ENCODE measurements at regions not wholly inside any gene's neighbourhood (a gene's known extent, or its start where the extent isn't known, plus 50 kb on each side); places are given as distances from the start of the nearest gene placed in this dataset.
"Not testable (repeated sequence)": the region's sequence is repeated elsewhere in the genome, so short reads cannot be mapped to it uniquely, and the experiment has no call there.

GRCh38 chr11:38543311-38543710, 1945.3 kb upstream of the RAG2 start:
- DNase-seq, result no peak

GRCh38 chr11:38538866-38539680, 1941.0 kb upstream of the RAG2 start:
- no peak for DNase-seq

GRCh38 chr11:38530226-38530625, 1932.2 kb upstream of the RAG2 start:
- no peak for DNase-seq

GRCh38 chr11:38524945-38525344, 1926.9 kb upstream of the RAG2 start:
- no peak for DNase-seq

- no peak for DNase-seq
Measured at GRCh38 chr11:38517991-38518390, 1920.0 kb upstream of the RAG2 start.

GRCh38 chr11:38512830-38513229, 1914.8 kb upstream of the RAG2 start:
- DNase-seq, result not testable (repeated sequence)

- DNase-seq, result no peak
Measured at GRCh38 chr11:38510041-38510440, 1912.0 kb upstream of the RAG2 start.

- DNase-seq, result no peak
Measured at GRCh38 chr11:38503876-38504275, 1905.8 kb upstream of the RAG2 start.

- no peak for DNase-seq
Measured at GRCh38 chr11:38498721-38499120, 1900.7 kb upstream of the RAG2 start.

GRCh38 chr11:38491986-38492385, 1894.0 kb upstream of the RAG2 start:
- no peak for DNase-seq

GRCh38 chr11:38481391-38481790, 1883.4 kb upstream of the RAG2 start:
- no peak for DNase-seq

- DNase-seq, result no peak
Measured at GRCh38 chr11:38476808-38477575, 1879.0 kb upstream of the RAG2 start.

GRCh38 chr11:38461751-38462150, 1863.7 kb upstream of the RAG2 start:
- no peak for DNase-seq

- peak; percentile 1 for DNase-seq
Measured at GRCh38 chr11:38460896-38461295, 1862.9 kb upstream of the RAG2 start.

GRCh38 chr11:38460429-38460828, 1862.4 kb upstream of the RAG2 start:
- no peak for DNase-seq

GRCh38 chr11:38456371-38456770, 1858.3 kb upstream of the RAG2 start:
- no peak for DNase-seq

- no peak for DNase-seq
Measured at GRCh38 chr11:38448284-38448683, 1850.2 kb upstream of the RAG2 start.

- DNase-seq, result no peak
Measured at GRCh38 chr11:38446336-38446735, 1848.3 kb upstream of the RAG2 start.

GRCh38 chr11:38438091-38438490, 1840.1 kb upstream of the RAG2 start:
- DNase-seq, result no peak

- DNase-seq, result no peak
Measured at GRCh38 chr11:38425578-38425977, 1827.5 kb upstream of the RAG2 start.

- no peak for DNase-seq
Measured at GRCh38 chr11:38423042-38423441, 1825.0 kb upstream of the RAG2 start.

- no peak for DNase-seq
Measured at GRCh38 chr11:38416141-38416540, 1818.1 kb upstream of the RAG2 start.

- DNase-seq, result no peak
Measured at GRCh38 chr11:38411149-38411548, 1813.1 kb upstream of the RAG2 start.

GRCh38 chr11:38402063-38402462, 1804.0 kb upstream of the RAG2 start:
- DNase-seq, result no peak
